K562 (cell line): ENCODE measurements at regions not wholly inside any gene's neighbourhood (a gene's known extent, or its start where the extent isn't known, plus 50 kb on each side); places are given as distances from the start of the nearest gene placed in this dataset.

ENCODE experiments used
- ATAC-seq: fragments of 200-7000 bp; cut with Tn5 transposase; 3 replicates; pipeline ENCODE4 v1.9.1; 2020; ENCODE audit warnings: moderate library complexity
- BruUV-seq: library from RNA; stranded (reverse); fragments of 400-500 nt; replicated peaks from 2 replicates; lab custom pipeline; 2021; lab: Mats Ljungman, UMichigan
- CTCF ChIA-PET: fragments of 300-600 bp; formaldehyde crosslinking; extraction: SDS; loops from one replicate; lab custom pipeline; 2021; ENCODE audit warnings: low intra/inter-chr PET ratio; lab: Yijun Ruan, JAX
- POLR2A ChIA-PET: fragments of 300-600, 350-650 bp; sonication (Branson Sonifier 250); formaldehyde crosslinking; extraction: SDS; loops from one replicate; lab custom pipeline; 2021; ENCODE audit warnings: antibody characterized with exemption, inconsistent platforms; lab: Yijun Ruan, JAX
- DNase-seq, 4 experiments: peaks; one replicate each; pipeline versions ENCODE4 v3.0.0 to v3.0.0-alpha.2; 2011 to 2018; ENCODE audit warnings: low spot score in 3 of 4, mixed read lengths in 3 of 4; ENCODE audit errors: extremely low read depth in 1 of 4
- FAIRE-seq: peaks from 2 replicates; lab custom pipeline; 2011; peaks lifted over from hg19 to GRCh38; lab: Jason Lieb, UNC
- H2AFZ ChIP-seq: 2 replicates; pipeline ENCODE4 v1.6.0; 2011; ENCODE audit warnings: low read depth, low read length, control low read depth, inconsistent platforms
- H3K27ac ChIP-seq: fragments of 200-600 bp; 3 replicates; pipeline ENCODE4 v1.8.0; 2011; ENCODE audit warnings: low read depth, mild to moderate bottlenecking, control low read depth, inconsistent platforms, low read length, moderate library complexity, mixed read lengths; ENCODE audit errors: extremely low read depth
- H3K27me3 ChIP-seq, 2 experiments: fragments of 300-600 bp in 1 of 2; 2 replicates in 1 of 2; 3 replicates in 1 of 2; pipeline versions ENCODE4 v1.6.0 to v1.8.0; 2011; ENCODE audit warnings: inconsistent platforms in 2 of 2, low read length in 2 of 2, mild to moderate bottlenecking in 1 of 2, mixed read lengths in 1 of 2, moderate library complexity in 1 of 2; ENCODE audit not compliant: control insufficient read depth in 2 of 2, insufficient read depth in 2 of 2
- H3K36me3 ChIP-seq: fragments of 300-600 bp; 3 replicates; pipeline ENCODE4 v1.8.0; 2011; ENCODE audit warnings: mild to moderate bottlenecking, low read length, inconsistent platforms; ENCODE audit not compliant: control insufficient read depth, insufficient read depth
- H3K4me1 ChIP-seq, 2 experiments: fragments of 200-600 bp in 1 of 2; replicated peaks in 1 of 2; 2 replicates in 1 of 2; 3 replicates in 1 of 2; pipeline versions ENCODE4 v1.5.1 to v1.8.0; 2011; ENCODE audit warnings: inconsistent platforms in 2 of 2, low read length in 2 of 2, mild to moderate bottlenecking in 1 of 2, mixed read lengths in 1 of 2, moderate library complexity in 1 of 2; ENCODE audit not compliant: control insufficient read depth in 2 of 2, insufficient read depth in 2 of 2
- H3K4me2 ChIP-seq: 2 replicates; pipeline ENCODE4 v1.6.1; 2011; ENCODE audit warnings: low read length, control low read depth, inconsistent platforms, mixed read lengths; ENCODE audit not compliant: insufficient read depth
- H3K4me3 ChIP-seq: fragments of 200-600 bp; sonication (generic), shearing (Covaris generic); 2 replicates; pipeline ENCODE4 v1.5.1; 2016; ENCODE audit warnings: control low read depth, inconsistent platforms
- H3K79me2 ChIP-seq: fragments of 200-600 bp; 3 replicates; pipeline ENCODE4 v1.8.0; 2011; ENCODE audit warnings: low read length, inconsistent platforms; ENCODE audit not compliant: control insufficient read depth, insufficient read depth
- H3K9ac ChIP-seq, 2 experiments: 2 replicates each; pipeline versions ENCODE4 v1.6.0 to v1.6.1; 2011; ENCODE audit warnings: low read depth in 2 of 2, low read length in 2 of 2, control low read depth in 1 of 2, inconsistent platforms in 1 of 2, mild to moderate bottlenecking in 1 of 2, mixed read lengths in 1 of 2; ENCODE audit not compliant: insufficient read depth in 1 of 2
- H3K9me1 ChIP-seq: one replicate; pipeline ENCODE4 v1.6.0; 2011; ENCODE audit warnings: inconsistent platforms, mild to moderate bottlenecking, low read length, moderate library complexity; ENCODE audit not compliant: control insufficient read depth, insufficient read depth
- H3K9me3 ChIP-seq: replicated peaks from 2 replicates; pipeline ENCODE4 v1.5.1; 2011; ENCODE audit warnings: low read depth, low read length, inconsistent platforms; ENCODE audit not compliant: control insufficient read depth, insufficient read depth
- H4K20me1 ChIP-seq: replicated peaks from 2 replicates; pipeline ENCODE4 v1.6.1; 2011; ENCODE audit warnings: low read length, inconsistent platforms, mixed read lengths; ENCODE audit not compliant: control insufficient read depth, insufficient read depth
- DLX4 ChIP-seq: fragments of 250-450 bp; sonication (Bioruptor Pico); IDR thresholded peaks from 2 replicates; pipeline ENCODE4 v1.6.1; 2021; ENCODE audit warnings: mild to moderate bottlenecking
- HMG20A ChIP-seq: fragments of 450-650 bp; formaldehyde crosslinking; conservative IDR thresholded peaks from 2 replicates; pipeline ENCODE4 v1.4.0; 2020; ENCODE audit warnings: mild to moderate bottlenecking, mixed read lengths
- MYNN ChIP-seq, 2 experiments: sonication (generic); formaldehyde crosslinking in 1 of 2; IDR thresholded peaks; 2 replicates each; pipeline versions ENCODE4 v1.5.0 to v1.6.1; 2016 to 2020; ENCODE audit warnings: antibody characterized with exemption in 1 of 2, missing genetic modification reagents in 1 of 2
- NCOA1 ChIP-seq: fragments of 450-650 bp; IDR thresholded peaks from 2 replicates; pipeline ENCODE4 v1.6.1; 2016; ENCODE audit warnings: low read depth
- NCOR1 ChIP-seq: fragments of 450-650 bp; IDR thresholded peaks from 2 replicates; pipeline ENCODE4 v1.6.1; 2016; ENCODE audit warnings: mild to moderate bottlenecking, moderate library complexity
- PBX2 ChIP-seq, 2 experiments: IDR thresholded peaks in 1 of 2; conservative IDR thresholded peaks in 1 of 2; 2 replicates each; pipeline ENCODE4 v1.6.1; 2016; ENCODE audit warnings: low read depth in 2 of 2, mild to moderate bottlenecking in 1 of 2, missing compliant biosample characterization in 1 of 2, missing genetic modification characterization in 1 of 2, moderate library complexity in 1 of 2
- RB1 ChIP-seq: fragments of 450-650 bp; IDR thresholded peaks from 2 replicates; pipeline ENCODE4 v1.6.1; 2017; ENCODE audit warnings: low read depth, mild to moderate bottlenecking
- ZNF217 ChIP-seq: sonication (generic); formaldehyde crosslinking; IDR thresholded peaks from 2 replicates; pipeline ENCODE4 v1.8.0; 2022; ENCODE audit warnings: mild to moderate bottlenecking, missing genetic modification reagents
- ZNF318 ChIP-seq, 2 experiments: fragments of 450-650 bp; IDR thresholded peaks; 2 replicates each; pipeline ENCODE4 v1.6.1; 2016; ENCODE audit warnings: mild to moderate bottlenecking in 2 of 2, borderline replicate concordance in 1 of 2, low read depth in 1 of 2, moderate library complexity in 1 of 2
- ZNF830 ChIP-seq: fragments of 250-450 bp; sonication (Bioruptor Pico); IDR thresholded peaks from 2 replicates; pipeline ENCODE4 v1.5.0; 2021; ENCODE audit warnings: mild to moderate bottlenecking
- WGBS: fragments of 100-300 bp; shearing (Covaris generic); methylation state at CpG from one replicate; pipeline ENCODE4 v1.1.6; 2016; ENCODE audit warnings: low coverage, mixed read lengths; ENCODE audit not compliant: insufficient coverage; ENCODE audit errors: missing lambda C conversion rate; 5-methylcytosine and 5-hydroxymethylcytosine counted together
- in situ Hi-C: fragments of 300-500 bp; cut with MboI; formaldehyde crosslinking; loops from 4 replicates; pipeline ENCODE4 v1.15.0; 2018; ENCODE audit warnings: inconsistent platforms, mixed read lengths
- intact Hi-C: fragments of 100-400 bp; cut with micrococcal nuclease; formaldehyde crosslinking; loops from 2 replicates; pipeline ENCODE4 v1.14.2; 2022

DNA sequence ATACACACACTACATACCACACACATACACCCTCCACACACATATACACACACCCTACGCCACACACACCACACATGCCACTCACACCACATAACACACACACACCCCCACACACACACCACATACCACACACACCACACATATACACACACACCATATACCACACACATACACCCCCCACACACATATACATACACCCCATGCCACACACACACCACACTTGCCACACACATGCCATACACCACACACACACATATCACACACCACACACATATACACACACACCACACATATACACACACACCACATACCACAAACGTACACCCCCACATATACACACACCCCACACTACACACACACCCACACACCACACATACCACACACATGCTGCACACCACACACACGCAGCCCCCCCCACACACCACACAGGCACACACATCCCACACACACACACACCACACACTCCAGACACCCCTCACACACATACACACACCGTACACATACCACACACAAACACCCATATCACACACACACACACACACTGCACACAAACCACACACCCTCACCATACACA lies 76.7 kb upstream of the TMPRSS2 start:
- Histone ChIP-seq H3K27me3 (no peaks in the 10 kb centered on the region; a peak in 1 of 5 replicates), H3K9ac (no peak overlapping the region), H2AFZ (no peak overlapping the region), H3K4me2 (no peak overlapping the region), H3K4me1 (no peaks in the 10 kb centered on the region), H3K27ac (no peak overlapping the region; the same call in 2 of the 3 replicates), H3K9me1 (no peaks in the 10 kb centered on the region), H4K20me1 (no peaks in the 10 kb centered on the region), H3K4me3 (no peak overlapping the region), H3K9me3 (no peaks in the 10 kb centered on the region), H3K36me3 (no peaks in the 10 kb centered on the region), H3K79me2 (no peaks in the 10 kb centered on the region)
- no peak for DNase-seq
- no peak for ATAC-seq
- in situ Hi-C loops, result no loop called here
- intact Hi-C loops, result no loop called here
- no TSS peak for BruUV-seq
- 0% methylated on average over 4 of the region's 4 CpGs for WGBS
- CTCF ChIA-PET, result no interaction called here
- FAIRE-seq, result no peak
- POLR2A ChIA-PET, result no interaction called here
- TF ChIP-seq ZNF318 (IDR thresholded peaks at IDR 0.05; ENCODE audit: borderline replicate concordance in 1 of 2, low read depth in 1 of 2) (no peak), RB1 (no peak), MYNN (IDR thresholded peaks at IDR 0.05) (no peak), MYNN (CRISPR knock-in tag; IDR thresholded peaks at IDR 0.05) (no peak), ZNF830 (CRISPR knock-in tag) (no peak), NCOA1 (no peak), NCOR1 (no peak), PBX2 (CRISPR knock-in tag; IDR thresholded peaks at IDR 0.05; ENCODE audit: low read depth) (no peak), PBX2 (tag; conservative IDR thresholded peaks at IDR 0.05; ENCODE audit: low read depth) (no peak), ZNF217 (no peak), DLX4 (no peak), HMG20A (CRISPR knock-in tag) (no peak)
